PC-9 (cell line): ENCODE measurements at regions not wholly inside any gene's neighbourhood (a gene's known extent, or its start where the extent isn't known, plus 50 kb on each side); places are given as distances from the start of the nearest gene placed in this dataset.

ENCODE experiments used
- CTCF ChIP-seq: fragments of 200-600 bp; sonication (generic); conservative IDR thresholded peaks from 2 replicates; pipeline ENCODE4 v1.6.1; 2017; ENCODE audit warnings: mixed run types, antibody characterized with exemption, mild to moderate bottlenecking, moderate library complexity
- EZH2 ChIP-seq: fragments of 200-600 bp; sonication (generic); IDR thresholded peaks from 2 replicates; pipeline ENCODE4 v1.8.0; 2017; ENCODE audit warnings: antibody characterized with exemption, low read depth

DNA sequence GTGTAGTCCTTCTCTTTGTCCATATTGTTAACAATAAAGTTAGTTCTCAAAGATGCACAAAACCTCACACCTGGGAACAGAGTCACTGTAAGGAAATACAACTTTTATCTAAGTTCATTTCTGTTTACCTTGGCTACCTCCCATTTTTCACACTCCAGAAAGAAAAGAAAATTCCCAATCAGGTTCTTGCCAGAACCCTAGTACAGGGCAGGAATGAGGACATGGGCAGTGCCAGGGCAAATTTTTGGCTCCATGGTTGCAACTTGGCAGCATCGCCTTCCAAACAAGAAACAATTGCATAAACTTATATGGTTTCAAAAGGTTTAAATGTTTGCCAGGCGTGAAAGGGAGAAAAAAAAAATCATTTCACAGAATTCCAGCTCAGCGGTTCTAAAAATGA lies 296.3 kb upstream of the PRKD1 start:
- TF ChIP-seq CTCF: no peak
- TF ChIP-seq EZH2: no peak
